GM21381 (cell line): ENCODE measurements at regions not wholly inside any gene's neighbourhood (a gene's known extent, or its start where the extent isn't known, plus 50 kb on each side); places are given as distances from the start of the nearest gene placed in this dataset.

Experiments used
- ATAC-seq: cut with Tn5 transposase; IDR thresholded peaks from one replicate; pipeline ENCODE4 v1.9.1; 2021; ENCODE audit warnings: mild to moderate bottlenecking, moderate library complexity; ENCODE audit not compliant: unreplicated experiment

GRCh38 chr15:77739591-77740378, 107.1 kb upstream of the LINGO1 start:
- no peak for ATAC-seq

GRCh38 chr15:77738441-77739302, 106.0 kb upstream of the LINGO1 start:
- no peak for ATAC-seq

GRCh38 chr15:77738038-77738370, 105.3 kb upstream of the LINGO1 start:
- no peak for ATAC-seq

- ATAC-seq: no peak
Observed at GRCh38 chr15:77737238-77738037, 104.7 kb upstream of the LINGO1 start.

GRCh38 chr15:77734306-77734705, 101.6 kb upstream of the LINGO1 start:
- ATAC-seq: no peak

DNA sequence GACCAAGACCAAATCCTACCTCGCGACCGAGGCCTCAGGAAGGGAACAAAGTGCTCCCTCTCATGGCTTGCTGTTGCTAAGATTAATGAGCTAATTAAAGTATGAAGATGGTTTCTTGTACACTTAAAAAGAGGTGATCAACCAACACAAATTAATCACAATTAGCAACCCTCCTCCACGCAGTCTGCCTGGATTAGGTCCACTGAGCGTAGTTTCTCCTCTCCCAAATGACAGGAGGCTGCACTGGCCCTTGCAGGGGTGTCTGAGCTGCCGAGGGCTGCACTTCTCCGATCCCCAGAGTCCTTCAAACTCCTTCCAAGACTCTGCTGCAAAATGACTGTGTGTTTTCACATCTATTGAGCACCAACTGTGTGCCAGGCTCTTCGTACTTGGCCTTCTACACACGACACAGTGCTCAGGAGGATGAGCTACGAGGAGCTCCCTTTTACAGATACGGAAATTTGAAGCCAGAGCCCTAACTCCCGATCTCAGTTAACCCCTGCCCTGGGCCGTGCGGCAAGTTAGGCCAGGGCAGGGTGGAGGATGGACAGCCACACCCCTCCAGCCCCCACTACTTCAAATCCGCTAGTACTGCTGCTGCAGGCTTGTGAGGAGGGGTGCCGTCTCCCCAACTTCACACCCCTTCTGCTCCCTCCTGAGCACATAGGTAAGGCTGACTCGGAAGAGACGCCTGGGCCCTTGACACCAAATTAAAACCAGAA, 101.0 kb upstream of the LINGO1 start:
- no peak for ATAC-seq

DNA sequence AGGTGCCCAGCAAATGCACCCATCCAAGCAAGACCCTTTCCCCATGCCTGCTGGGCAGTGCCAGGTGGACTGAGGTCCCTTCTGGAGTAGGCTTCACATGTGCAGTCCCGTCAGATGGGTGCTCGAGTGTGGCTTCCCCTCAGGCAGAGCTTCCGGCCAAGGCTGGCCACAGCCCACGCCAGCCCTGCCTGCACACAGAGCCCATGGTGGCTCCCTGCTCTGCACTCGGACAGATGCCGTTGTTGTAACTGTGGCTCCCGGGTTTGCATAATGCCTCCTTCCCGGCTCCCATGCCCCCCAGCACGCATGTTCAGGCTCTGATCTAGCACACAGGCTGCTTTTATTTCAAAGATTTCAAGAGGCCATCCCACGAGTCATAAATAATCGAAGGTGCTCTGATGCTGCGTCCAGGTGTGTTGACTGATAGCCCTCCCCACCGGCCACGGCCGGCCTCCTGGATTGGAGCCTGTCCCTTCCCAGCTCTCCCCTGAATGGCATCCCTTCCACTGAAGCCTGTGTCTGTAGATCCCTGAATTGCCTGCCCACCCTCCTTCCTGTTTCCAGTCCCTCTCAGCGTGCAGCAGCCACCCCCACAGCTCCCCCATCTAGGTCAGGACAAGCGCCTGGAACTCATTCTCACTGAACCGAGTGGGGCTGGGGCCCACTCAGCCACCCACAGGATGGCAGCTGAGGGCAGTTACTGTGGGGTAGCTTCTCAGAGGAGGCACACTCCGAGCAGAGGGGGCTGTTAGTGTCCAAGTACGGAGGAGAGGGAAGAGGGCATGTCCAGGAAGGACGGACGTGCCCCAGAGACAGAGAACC, 100.0 kb upstream of the LINGO1 start:
- ATAC-seq: no peak

- no peak for ATAC-seq
Observed at GRCh38 chr15:77731945-77732344, 99.2 kb upstream of the LINGO1 start.

DNA sequence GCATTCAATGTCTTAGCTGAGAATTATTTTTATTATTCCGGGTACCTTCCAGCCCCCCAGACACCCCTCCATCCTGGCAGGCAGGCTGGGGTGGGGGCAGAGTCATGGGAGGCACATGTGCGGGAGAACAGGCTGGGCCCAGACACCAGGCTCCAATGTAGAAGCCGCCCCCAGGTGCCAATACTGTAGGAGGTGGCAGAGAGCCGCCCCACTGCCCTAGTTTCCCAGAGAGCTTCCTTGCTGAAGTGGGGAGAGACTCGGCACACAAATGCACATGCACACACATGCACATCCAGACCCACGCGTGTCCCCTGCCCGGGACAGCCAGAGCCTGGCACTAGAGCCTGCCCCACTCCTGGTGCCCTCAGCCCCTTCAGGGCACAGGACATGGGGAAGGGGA, 98.4 kb upstream of the LINGO1 start:
- no peak for ATAC-seq

DNA sequence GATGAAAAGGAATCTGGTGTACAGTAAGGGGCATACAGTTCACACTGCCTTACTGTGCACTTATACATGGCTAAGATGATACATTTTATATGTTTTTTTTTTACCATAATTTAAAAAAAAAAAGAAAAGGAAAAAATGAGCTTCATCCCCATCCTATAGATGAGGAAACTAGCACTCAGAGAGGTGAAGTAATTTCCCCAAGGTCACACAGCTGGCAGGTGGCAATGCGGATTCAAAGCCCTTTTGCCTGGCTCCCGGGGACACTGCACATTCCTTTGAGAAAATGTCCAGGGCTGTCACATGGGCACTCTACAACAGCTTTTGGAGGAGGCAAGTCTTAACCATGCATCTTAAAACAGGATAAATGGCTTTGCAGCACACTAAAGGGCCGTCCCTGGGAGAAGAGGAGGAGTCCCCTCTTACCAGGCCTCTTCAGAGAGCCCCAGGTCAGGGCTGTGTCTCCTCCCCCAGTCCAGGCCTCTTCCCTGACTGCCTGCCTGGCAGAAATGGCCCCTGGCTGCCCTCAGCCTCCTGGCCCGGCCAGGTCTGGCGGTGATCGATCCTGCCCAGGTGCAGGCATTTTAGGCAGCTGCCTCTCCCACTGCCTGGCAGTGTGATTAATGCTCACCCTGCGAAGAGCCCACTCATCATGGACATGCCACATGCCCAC, 95.1 kb upstream of the LINGO1 start:
- no peak for ATAC-seq

DNA sequence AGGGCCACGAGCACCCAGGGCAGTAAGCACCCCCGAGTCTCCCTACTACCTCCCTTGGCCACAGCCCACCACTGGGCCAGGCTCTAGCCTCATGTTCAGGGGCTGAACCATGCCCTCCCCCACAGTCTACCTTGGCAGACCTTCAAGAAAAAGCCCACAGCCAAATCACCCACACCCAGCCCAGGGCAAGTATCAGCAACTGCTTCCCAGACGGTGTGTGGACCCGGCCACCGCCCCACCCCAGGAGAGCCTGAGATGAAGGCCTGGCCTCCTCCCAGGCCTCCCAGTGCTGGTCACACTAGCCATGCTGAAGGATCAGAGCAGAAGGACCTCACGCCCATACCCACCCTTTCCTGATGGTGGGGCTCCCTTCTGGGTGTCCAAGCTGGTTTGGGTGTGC, 92.0 kb upstream of the LINGO1 start:
- ATAC-seq: no peak

DNA sequence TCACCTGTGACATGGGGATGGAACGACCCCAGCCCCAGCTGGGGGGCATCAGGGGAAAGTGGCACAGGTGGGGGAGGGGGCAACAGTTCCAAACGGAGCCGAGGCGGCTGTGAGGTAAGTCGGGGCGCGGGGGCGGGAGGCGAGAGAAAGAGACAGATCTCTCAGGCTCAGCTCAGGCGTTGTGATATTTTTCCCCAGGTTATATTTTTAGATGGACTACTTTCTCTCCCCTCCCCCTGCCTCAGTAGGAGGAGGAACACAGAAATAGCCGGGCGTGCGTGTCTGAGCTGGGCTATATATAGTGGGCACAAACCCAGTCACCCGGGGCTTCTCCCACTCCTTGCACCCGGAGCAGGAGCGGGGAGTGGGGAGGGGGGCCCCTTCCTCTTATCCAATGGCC, 91.0 kb upstream of the LINGO1 start:
- no peak for ATAC-seq

DNA sequence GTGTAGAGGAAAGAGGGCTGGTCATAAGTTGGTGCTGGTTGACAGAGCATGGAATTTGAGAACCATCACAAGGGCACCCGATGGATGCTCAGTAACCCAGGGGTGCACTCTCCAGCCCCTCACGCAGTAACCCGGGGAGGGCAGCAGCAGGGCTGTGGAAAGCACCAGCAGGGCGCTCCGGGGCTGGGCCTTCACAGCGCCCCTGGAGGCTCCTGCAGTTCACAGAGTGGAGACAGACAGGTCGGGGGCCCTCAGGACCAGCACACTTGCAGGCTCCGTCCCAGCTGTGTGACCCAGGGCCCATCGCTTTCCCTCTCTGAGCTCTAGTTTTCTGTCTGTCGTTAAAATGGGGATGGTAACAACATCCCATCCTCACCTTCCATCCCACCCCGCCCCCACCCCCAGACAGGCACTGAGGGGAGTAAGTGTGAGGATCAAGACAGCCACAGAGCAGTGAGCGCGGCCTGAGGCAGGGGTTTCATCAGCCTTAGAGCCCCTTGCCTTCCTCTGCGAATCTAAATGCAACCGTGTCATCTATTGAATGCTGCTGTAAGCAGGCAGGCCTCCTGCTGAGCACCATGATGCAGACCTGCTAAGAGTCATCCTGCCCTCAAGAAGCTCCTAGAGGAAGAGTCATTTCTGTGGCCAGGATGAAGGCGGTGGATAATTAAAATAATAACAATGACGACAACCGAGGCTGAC, 90.2 kb upstream of the LINGO1 start:
- ATAC-seq: no peak

- ATAC-seq: no peak
Observed at GRCh38 chr15:77721963-77722362, 89.3 kb upstream of the LINGO1 start.

- ATAC-seq: no peak
Observed at GRCh38 chr15:77720655-77721054, 87.9 kb upstream of the LINGO1 start.

DNA sequence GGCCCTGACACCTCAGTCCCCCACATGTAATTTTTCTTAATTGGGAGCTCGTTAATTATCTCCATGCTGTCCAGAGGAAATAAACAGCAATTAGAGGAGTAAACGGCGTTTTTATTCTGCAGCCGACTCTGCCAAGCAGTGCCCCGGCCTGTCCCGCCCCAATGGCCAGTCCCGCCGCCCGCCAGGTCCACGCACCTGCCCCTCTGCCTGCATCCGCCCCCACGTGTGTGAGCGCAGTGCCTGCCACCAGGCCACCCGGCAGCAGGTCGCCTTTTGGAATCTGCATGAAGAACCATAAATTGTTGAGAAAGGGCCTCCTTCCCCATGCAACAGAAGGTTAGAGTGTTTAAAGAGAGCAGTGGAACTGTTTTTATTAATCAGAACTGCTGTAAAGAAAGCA, 87.5 kb upstream of the LINGO1 start:
- no peak for ATAC-seq

DNA sequence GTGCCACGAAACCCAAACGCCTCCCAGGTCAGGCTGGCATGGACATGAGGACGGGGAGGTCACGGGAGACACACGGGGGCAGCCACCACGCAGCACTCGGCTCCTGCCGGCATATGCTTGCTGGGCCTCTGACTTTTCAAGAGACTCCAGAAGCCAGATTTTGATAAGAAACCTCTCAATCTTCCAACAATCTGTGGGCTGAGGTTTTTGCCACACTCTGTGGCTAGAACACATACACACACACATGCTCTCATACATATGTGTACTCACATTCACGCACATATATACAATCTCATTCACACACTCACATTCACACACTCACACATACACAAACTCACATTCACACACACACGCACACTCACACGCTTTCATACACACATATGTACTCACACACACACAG, 86.7 kb upstream of the LINGO1 start:
- ATAC-seq: no peak

- ATAC-seq: no peak
Observed at GRCh38 chr15:77717333-77717990, 84.8 kb upstream of the LINGO1 start.
